Lower leg skin (tissue), 3 donors: ENCODE measurements at regions not wholly inside any gene's neighbourhood (a gene's known extent, or its start where the extent isn't known, plus 50 kb on each side); places are given as distances from the start of the nearest gene placed in this dataset.

Experiments
- CTCF ChIP-seq, 3 donors: fragments of 450-650 bp; IDR thresholded peaks; one replicate each; pipeline ENCODE4 v1.5.1; 2016; ENCODE audit warnings: antibody characterized with exemption in 3 of 3, mild to moderate bottlenecking in 3 of 3, moderate library complexity in 2 of 3
- POLR2A ChIP-seq, 2 donors: fragments of 450-650 bp; IDR thresholded peaks; one replicate each; pipeline ENCODE4 v1.6.1; 2016 to 2017; ENCODE audit warnings: antibody characterized with exemption in 2 of 2, mild to moderate bottlenecking in 1 of 2, moderate library complexity in 1 of 2

DNA sequence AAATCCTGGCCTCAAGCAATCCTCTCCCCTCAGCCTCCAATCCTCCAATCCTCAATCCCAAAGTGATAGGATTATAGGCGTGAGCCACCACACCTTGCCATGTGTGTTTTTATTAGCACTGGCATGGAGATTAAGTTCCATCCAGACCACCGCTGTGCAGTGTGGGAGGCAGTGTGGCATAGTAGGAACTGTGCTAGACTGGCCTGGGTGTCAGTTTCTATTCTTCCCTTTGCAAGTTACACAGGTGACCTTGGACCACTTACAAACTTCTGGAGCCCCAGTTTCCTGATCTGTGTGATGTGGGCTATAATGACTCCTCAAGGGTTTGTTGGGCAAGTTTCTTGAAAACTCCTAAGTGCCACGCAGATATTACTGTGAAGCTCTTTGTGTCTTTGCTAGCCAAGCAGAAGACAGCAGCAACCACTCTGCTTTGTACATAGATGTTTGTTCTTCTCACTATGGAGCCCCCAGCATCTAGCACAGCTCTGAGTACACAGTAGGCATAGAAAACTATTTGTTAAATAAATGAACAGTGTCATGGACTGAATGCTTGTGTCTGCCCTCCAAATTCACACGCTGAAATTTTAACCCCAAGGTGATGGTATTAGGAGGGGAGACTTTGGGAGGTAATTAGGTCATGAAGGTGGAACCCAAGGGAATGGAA is 93.0 kb downstream of the LBH start:
- no peak for TF ChIP-seq CTCF (IDR thresholded peaks at IDR 0.05)
- no peak for TF ChIP-seq POLR2A (IDR thresholded peaks at IDR 0.05)
